DOHH2 (cell line): ENCODE measurements at regions not wholly inside any gene's neighbourhood (a gene's known extent, or its start where the extent isn't known, plus 50 kb on each side); places are given as distances from the start of the nearest gene placed in this dataset.

Experiments
- H3F3A ChIP-seq: fragments of 200-600 bp; sonication (generic), shearing (Covaris generic); 2 replicates; pipeline ENCODE4 v1.6.0; 2016; ENCODE audit warnings: antibody characterized with exemption, mild to moderate bottlenecking; ENCODE audit not compliant: control insufficient read depth, insufficient read depth
- H3K27ac ChIP-seq: fragments of 200-600 bp; sonication (generic); 2 replicates; pipeline ENCODE4 v1.5.1; 2014; ENCODE audit warnings: low read depth, mild to moderate bottlenecking, low read length, moderate library complexity
- H3K27me3 ChIP-seq: fragments of 200-600 bp; sonication (generic); 2 replicates; pipeline ENCODE4 v1.6.1; 2014; ENCODE audit warnings: mild to moderate bottlenecking, low read length, mixed read lengths; ENCODE audit not compliant: control insufficient read depth
- H3K36me3 ChIP-seq: fragments of 200-600 bp; sonication (generic); 2 replicates; pipeline ENCODE4 v1.6.1; 2014; ENCODE audit warnings: mild to moderate bottlenecking, low read length, moderate library complexity, mixed read lengths; ENCODE audit not compliant: control insufficient read depth
- H3K4me1 ChIP-seq: fragments of 200-600 bp; sonication (generic); 2 replicates; pipeline ENCODE4 v1.6.1; 2014; ENCODE audit warnings: mild to moderate bottlenecking, low read length, mixed read lengths; ENCODE audit not compliant: control insufficient read depth
- H3K4me2 ChIP-seq: fragments of 200-600 bp; sonication (generic); 2 replicates; pipeline ENCODE4 v1.6.0; 2014; ENCODE audit warnings: mild to moderate bottlenecking, low read length, moderate library complexity
- H3K4me3 ChIP-seq: fragments of 200-600 bp; sonication (generic); 2 replicates; pipeline ENCODE4 v1.5.1; 2014; ENCODE audit warnings: mild to moderate bottlenecking, low read length, mixed read lengths
- H3K79me2 ChIP-seq: fragments of 200-600 bp; sonication (generic); 2 replicates; pipeline ENCODE4 v1.6.1; 2014; ENCODE audit warnings: mild to moderate bottlenecking, low read length, mixed read lengths; ENCODE audit not compliant: control insufficient read depth
- H3K9me2 ChIP-seq: fragments of 200-600 bp; sonication (generic); replicated peaks from 2 replicates; pipeline ENCODE4 v1.6.1; 2014; ENCODE audit warnings: mild to moderate bottlenecking, low read length, mixed read lengths; ENCODE audit not compliant: control insufficient read depth
- H3K9me3 ChIP-seq: fragments of 200-600 bp; sonication (generic); 2 replicates; pipeline ENCODE4 v1.6.1; 2014; ENCODE audit warnings: antibody characterized with exemption, low read length, mixed read lengths; ENCODE audit not compliant: control insufficient read depth, insufficient read depth
- H4K20me1 ChIP-seq: fragments of 200-600 bp; sonication (generic); 2 replicates; pipeline ENCODE4 v1.6.0; 2014; ENCODE audit warnings: low read depth, mild to moderate bottlenecking, antibody characterized with exemption, low read length, moderate library complexity; ENCODE audit not compliant: control insufficient read depth, insufficient read depth
- EZH2phosphoT487 ChIP-seq: fragments of 200-600 bp; sonication (generic); IDR thresholded peaks from 2 replicates; pipeline ENCODE4 v1.6.1; 2017; ENCODE audit warnings: borderline replicate concordance, mild to moderate bottlenecking, antibody characterized with exemption, low read length, moderate library complexity, mixed read lengths
- TF ChIP-seq, protein P1 (sequence below): fragments of 200-600 bp; sonication (generic); IDR thresholded peaks from one replicate; pipeline ENCODE4 v1.5.1; 2014; ENCODE audit warnings: antibody characterized with exemption, mild to moderate bottlenecking, low read depth, low read length; ENCODE audit not compliant: poor library complexity, severe bottlenecking

DNA sequence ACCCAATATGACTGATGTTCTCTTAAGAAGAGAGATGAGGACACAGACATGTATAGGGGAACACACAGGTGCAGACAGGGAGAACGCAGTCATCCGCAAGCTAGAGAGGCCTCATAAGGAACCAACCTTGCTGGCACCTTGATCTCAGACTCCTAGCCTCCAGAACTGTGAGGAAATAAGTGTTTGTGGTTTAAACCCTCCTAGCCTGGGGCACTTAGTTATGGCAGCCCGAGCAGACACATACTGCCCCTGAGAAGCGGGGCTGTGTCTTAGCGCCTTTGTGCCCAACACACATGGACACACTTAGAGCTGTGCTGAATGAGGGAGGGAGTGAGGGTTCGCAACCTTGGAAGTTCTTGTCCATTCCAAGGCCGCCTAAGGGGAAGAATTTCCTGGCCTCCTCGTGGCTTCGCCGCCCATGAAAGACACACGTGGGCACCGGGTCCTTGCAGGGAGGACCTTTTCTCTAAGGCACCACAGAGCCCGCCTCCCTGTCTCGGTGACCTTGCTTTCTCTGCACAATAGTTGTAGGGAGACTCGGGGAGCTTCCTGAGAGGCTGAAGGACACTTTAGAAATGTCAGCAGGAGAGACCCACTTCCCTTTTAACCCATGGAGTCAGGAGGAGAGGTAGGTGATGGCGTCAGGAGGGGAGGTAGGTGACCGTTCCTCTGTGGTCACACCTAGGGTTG lies 224.5 kb upstream of the HDAC4 start:
- no peaks in the 10 kb centered on the region for H4K20me1 ChIP-seq
- no peak overlapping the region for H3K4me3 ChIP-seq
- no peaks in the 10 kb centered on the region for H3K9me3 ChIP-seq
- TF ChIP-seq, protein P1, sequence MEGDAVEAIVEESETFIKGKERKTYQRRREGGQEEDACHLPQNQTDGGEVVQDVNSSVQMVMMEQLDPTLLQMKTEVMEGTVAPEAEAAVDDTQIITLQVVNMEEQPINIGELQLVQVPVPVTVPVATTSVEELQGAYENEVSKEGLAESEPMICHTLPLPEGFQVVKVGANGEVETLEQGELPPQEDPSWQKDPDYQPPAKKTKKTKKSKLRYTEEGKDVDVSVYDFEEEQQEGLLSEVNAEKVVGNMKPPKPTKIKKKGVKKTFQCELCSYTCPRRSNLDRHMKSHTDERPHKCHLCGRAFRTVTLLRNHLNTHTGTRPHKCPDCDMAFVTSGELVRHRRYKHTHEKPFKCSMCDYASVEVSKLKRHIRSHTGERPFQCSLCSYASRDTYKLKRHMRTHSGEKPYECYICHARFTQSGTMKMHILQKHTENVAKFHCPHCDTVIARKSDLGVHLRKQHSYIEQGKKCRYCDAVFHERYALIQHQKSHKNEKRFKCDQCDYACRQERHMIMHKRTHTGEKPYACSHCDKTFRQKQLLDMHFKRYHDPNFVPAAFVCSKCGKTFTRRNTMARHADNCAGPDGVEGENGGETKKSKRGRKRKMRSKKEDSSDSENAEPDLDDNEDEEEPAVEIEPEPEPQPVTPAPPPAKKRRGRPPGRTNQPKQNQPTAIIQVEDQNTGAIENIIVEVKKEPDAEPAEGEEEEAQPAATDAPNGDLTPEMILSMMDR: no peak
- TF ChIP-seq EZH2phosphoT487: no peak
- H3K4me1 ChIP-seq: no peaks in the 10 kb centered on the region
- H3K9me2 ChIP-seq: no peaks in the 10 kb centered on the region
- H3F3A ChIP-seq: no peaks in the 10 kb centered on the region
- H3K4me2 ChIP-seq: no peak overlapping the region
- no peaks in the 10 kb centered on the region for H3K79me2 ChIP-seq
- no peak overlapping the region for H3K27ac ChIP-seq
- no peaks in the 10 kb centered on the region for H3K36me3 ChIP-seq
- H3K27me3 ChIP-seq: no peaks in the 10 kb centered on the region

DNA sequence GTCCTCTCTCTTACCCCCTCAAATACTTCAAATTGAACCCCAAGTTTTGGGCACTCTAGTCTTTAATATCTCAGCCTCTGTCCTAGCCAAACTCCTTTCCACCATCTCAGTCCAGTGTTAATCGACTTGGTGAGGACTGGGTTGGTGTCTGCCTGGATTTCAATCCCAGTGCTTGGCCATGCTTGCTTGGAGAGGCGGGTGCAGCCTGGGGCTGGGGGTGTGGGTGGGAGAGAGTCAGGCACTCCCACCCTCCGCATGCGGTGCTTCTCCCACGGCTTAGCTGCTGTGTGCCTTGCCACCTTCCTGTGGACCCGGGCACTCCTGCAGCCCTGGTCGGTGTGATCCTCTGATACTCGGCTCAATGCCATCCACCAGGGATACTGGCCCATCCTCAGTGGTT lies 220.8 kb upstream of the HDAC4 start:
- no peak overlapping the region for H3K27ac ChIP-seq

DNA sequence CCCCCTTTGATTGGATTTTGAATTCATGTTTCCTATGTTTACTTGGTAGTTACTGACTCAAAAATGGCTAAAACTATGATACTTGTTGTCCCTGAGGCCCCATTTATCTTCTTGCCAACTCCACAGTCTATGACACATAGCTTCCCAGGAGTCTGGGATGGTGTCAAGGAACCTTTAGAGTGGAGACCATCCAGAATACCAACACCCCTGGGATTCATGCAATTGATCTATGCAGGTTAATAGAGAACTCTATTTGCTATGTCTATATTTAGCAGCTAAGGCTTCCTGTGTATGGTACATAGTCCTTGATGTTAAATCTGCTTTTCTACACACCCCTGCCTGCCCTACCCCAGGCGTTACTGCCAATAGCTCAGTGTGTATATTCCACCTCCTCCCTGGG lies 218.5 kb upstream of the HDAC4 start:
- Histone ChIP-seq H3K9me2 (no peaks in the 10 kb centered on the region), H3K4me3 (no peak overlapping the region), H4K20me1 (no peaks in the 10 kb centered on the region), H3K27ac (no peak overlapping the region), H3K4me2 (no peak overlapping the region), H3K79me2 (no peaks in the 10 kb centered on the region), H3K27me3 (no peaks in the 10 kb centered on the region), H3K36me3 (no peaks in the 10 kb centered on the region), H3K4me1 (no peaks in the 10 kb centered on the region), H3F3A (no peaks in the 10 kb centered on the region), H3K9me3 (no peaks in the 10 kb centered on the region)
- no peak for TF ChIP-seq EZH2phosphoT487

More for the DNA sequence above, 220.8 kb upstream of the HDAC4 start:
- Histone ChIP-seq H3K9me2 (no peaks in the 10 kb centered on the region), H3K79me2 (no peaks in the 10 kb centered on the region), H3K27me3 (no peaks in the 10 kb centered on the region), H4K20me1 (no peaks in the 10 kb centered on the region), H3K4me2 (no peak overlapping the region), H3K4me3 (no peak overlapping the region), H3K9me3 (no peaks in the 10 kb centered on the region), H3K4me1 (no peaks in the 10 kb centered on the region), H3K36me3 (no peaks in the 10 kb centered on the region), H3F3A (no peaks in the 10 kb centered on the region)
- TF ChIP-seq EZH2phosphoT487: no peak
- TF ChIP-seq, protein P1: no peak

DNA sequence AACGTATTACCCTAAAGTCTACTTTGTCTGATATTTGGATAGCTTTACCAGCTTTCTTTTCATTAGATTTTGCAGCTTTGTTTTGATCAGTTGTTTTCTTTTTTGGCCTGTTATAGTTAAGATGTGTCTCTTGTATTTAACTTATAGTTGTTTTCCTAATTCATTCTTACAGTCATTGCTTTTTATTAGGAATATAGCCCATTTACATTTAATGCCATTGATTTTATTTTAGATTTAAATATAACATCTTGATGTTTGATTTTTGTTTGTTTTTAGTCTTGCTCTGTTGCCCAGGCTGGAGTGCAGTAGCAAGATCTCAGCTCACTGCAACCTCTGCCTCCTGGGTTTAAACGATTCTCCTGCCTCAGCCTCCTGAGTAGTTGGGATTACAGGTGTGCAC lies 215.9 kb upstream of the HDAC4 start:
- Histone ChIP-seq H3K9me2 (no peaks in the 10 kb centered on the region), H4K20me1 (no peaks in the 10 kb centered on the region), H3K36me3 (no peaks in the 10 kb centered on the region), H3K27me3 (no peaks in the 10 kb centered on the region), H3K27ac (no peak overlapping the region), H3K4me2 (no peak overlapping the region), H3K79me2 (no peaks in the 10 kb centered on the region), H3K4me1 (no peaks in the 10 kb centered on the region), H3F3A (no peaks in the 10 kb centered on the region), H3K9me3 (no peaks in the 10 kb centered on the region), H3K4me3 (no peak overlapping the region)
- no peak for TF ChIP-seq EZH2phosphoT487
- TF ChIP-seq, protein P1: no peak
